ELF-1 (cell line): ENCODE measurements at regions not wholly inside any gene's neighbourhood (a gene's known extent, or its start where the extent isn't known, plus 50 kb on each side); places are given as distances from the start of the nearest gene placed in this dataset.
"Not testable (repeated sequence)": the region's sequence is repeated elsewhere in the genome, so short reads cannot be mapped to it uniquely, and the experiment has no call there.

Experiments used
- DNase-seq: peaks from one replicate; pipeline ENCODE4 v3.0.0-alpha.2; 2016; ENCODE audit warnings: low read depth, low spot score

DNA sequence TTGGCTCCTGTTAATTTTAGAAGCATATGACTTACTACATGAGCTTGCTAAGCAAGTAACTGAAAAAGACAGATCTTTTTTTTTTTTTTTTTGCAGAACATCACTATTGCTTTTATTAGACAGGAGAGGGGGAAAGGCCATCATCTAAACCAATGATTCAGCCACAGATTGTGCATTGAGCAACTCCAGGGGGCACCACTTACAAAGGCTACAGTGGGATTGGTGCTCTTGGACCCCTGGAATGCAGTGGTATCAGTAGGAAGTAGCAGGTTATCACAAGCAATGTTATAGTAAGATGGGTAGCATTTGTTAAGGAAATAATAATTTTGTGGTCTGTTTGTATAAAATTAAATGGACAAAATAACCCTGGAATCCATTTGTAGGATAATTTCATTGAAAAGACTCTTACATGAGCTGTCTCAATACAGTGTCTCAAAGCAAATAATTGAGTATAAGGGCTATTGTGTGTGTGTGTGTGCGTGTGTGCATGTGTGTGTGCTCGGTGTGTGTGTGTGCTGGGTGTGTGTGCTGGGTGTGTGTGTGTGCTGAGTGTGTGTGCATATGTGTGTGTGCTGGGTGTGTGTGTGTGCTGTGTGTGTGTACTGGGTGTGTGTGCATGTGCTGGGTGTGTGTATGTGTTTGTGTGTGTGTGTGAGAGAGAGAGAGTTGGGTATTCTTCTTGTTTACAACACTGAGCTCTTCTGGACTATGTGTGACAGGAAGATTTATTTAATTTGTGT lies 296.3 kb downstream of the PCDH7 start:
- no peak for DNase-seq

DNA sequence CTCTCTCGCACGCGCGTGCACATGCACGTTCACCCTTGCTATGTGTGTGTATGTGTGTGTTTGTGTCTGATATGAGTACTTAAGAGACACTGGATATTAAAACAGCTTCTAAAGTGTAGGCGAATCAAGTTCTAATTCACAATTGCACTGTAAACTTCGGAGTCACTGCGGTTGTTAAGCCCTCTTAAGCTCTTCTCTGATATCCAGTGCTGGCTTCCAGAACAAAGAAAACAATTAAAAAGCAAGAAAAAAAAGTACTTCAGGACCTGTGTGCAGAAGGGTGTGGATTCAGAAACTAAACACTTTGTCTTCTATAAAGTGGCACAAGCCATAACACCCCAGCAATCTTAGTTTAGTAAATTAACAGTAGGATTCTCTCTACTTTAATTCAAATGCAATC lies 300.2 kb downstream of the PCDH7 start:
- DNase-seq: no peak

DNA sequence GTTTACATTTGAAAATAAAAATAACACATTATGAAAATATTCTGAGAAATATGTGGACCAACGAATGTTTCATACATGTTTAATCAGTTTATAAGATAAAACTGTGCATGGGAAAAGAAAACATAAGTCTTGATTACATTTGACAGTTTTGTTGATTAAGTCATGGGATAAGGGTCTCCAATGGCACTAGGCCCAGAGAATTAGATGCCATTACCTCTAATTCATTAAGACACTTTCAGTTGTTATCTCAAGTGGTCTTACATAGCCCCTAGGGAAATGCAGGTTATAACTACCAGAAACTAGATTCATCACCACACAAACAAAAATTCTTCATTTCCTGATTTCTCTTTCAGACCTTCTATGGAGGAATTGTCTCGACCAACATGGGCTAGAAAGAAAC lies 300.8 kb downstream of the PCDH7 start:
- no peak for DNase-seq

DNA sequence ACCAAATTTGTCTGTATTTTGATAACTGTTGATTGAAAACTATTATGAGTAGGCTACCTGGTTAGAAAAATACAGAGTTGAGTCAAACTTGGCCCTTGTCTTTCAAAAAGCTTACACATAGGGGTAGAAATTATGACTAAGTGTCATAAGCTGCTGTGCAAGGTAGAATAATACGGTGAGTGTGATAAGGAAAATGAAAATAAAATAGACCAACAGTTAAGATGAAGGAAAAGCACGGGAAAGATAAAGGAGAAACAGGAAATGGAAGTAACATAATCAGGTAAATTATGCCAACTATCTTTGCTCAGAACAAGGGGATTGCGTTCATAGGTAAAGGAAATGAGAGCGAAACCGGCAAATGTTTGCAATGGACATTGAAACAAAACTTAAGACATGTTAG lies 302.5 kb downstream of the PCDH7 start:
- no peak for DNase-seq

DNA sequence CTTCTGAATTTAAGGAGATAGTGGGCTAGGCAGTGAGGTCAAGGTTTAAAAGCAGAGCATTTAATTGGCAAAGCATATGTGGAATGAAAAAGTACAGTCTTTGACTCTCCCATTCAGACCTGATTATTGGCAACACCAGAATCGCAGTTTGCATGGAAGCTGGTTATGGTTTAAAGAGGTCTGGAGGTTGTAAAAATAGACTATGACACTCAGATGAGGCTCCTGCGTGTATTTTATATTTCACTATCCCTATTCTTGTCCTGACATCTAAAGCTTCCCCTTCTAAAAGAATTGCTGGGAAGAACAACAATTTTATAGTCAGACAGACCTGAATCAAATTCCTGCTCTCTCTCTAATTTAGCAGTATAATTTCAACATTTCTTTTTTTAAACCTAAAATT lies 302.9 kb downstream of the PCDH7 start:
- no peak for DNase-seq

DNA sequence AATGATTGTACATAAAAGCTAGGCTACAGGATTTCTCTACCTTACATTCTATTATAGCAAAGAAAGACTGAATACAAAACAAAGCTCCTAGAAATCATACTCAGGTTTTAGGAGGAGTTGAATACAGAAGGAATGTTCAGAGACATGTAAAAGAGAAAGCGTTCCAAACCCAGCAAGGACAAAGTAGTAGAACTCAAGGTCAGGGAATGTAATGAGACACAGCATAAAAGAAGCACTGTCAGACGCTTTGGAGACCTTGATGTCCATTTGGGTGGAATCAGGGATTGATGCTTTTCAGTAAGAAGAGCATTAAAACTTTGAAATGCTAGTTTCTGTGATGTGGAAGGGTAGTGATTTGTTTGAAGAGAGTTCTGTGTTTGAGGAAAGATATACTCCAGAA lies 303.6 kb downstream of the PCDH7 start:
- no peak for DNase-seq

DNA sequence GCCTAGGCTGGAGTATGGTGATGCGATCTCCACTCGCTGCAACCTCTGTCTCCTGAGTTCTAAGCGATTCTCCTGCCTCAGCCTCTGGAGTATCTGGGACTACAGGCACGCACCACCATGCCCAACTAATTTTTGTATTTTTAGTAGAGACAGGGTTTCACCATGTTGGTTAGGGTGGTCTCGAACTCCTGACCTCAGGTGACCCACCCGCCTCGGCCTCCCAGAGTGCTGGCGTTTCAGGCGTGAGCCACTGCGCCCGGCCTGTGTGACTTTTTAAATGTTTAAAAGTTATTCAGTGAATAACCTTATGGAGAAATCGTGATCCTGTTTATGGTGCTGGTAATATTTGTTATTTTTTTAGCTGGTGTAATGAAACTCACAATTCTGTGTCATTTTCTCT lies 304.6 kb downstream of the PCDH7 start:
- not testable (repeated sequence) for DNase-seq

DNA sequence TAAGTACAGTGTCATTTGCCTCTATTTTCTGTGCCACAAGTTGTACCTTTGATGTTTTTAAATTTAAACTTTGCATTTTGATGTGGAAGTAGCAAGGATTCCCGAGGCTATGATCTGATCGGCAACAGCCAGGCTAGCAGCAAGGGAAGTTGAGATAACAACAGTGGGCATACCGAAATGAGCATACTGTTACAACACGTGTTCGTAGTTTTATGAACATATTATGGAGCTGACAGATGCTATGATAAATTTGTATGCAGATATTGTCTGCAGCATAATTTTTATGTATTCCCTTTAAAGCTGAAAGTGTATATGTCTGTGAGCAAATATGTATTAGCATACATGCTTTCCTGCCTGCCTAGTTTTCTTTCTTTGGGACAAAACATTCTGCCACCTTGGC lies 306.1 kb downstream of the PCDH7 start:
- DNase-seq: no peak

DNA sequence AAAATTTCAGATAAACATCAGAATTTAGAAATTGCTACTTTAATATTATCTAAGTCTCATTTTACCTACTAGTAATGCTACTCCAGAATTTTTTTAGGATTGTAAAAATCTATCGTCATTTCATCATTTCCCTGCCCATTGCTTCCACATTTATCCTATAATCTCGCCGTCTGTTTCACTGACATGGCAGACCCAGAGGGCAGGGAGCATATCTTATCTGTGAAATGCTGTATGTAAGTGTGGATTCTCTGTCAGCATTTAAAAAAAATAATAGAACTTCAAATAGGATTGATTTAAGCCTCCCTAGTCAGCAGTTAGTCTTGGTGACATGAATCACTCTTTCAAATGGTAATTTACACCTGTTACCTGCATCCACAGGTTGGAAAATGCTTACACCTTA lies 314.4 kb downstream of the PCDH7 start:
- no peak for DNase-seq

DNA sequence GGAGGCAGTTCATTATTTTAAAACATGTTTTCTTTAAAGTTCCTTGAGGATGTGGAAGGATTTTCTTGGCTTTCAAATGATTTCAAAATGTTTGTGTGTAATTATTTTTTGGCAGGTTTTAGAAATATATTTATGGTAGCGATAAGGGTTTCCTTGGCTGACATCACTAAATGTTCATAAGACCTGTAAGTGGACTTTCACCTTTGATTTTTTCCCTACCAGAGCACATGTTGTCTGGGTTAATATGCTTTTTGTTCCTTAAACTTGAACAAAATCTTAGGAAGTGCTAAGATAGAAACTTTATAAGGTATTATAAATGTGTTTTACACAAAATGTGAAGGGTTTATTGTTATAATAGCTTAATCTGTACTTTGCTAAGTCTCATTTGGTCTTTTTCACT lies 315.6 kb downstream of the PCDH7 start:
- DNase-seq: no peak

DNA sequence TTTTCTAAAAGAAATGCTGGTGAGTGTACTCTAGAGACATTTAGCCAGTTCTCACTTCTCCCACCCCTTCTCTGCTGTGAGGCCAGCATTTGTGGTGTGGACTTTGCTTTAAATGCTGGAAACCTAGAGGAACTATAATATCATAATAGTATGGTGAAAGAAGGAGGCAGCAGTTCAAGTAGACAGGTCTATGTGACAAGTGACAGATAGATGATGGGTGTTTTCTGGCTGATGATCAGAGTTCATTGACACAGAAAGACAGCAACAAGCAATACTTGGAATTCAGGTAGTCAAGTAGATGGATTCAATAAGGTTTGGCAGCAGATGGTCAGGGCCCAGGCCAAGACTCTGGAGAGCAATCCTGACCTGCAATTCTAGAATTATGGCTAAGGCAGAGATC lies 317.5 kb downstream of the PCDH7 start:
- DNase-seq: no peak

DNA sequence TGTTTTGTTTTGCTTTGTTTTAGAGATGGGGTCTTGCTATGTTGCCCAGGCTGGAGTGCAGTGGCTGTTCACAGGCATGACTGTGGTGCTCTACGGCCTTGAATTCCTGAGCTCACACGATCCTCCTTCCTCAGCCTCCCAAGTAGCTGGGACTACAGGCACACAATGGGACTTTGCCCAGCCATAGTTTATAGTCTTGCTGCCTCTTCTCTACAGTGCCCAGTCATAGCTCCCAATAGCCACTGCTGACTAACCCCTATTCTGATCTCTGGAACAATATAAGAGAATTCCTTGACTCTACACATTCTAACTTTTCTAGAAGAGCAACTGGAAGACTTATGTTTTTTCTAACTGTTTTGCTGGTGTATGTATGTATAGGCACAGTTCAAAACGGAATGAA lies 319.2 kb downstream of the PCDH7 start:
- no peak for DNase-seq

DNA sequence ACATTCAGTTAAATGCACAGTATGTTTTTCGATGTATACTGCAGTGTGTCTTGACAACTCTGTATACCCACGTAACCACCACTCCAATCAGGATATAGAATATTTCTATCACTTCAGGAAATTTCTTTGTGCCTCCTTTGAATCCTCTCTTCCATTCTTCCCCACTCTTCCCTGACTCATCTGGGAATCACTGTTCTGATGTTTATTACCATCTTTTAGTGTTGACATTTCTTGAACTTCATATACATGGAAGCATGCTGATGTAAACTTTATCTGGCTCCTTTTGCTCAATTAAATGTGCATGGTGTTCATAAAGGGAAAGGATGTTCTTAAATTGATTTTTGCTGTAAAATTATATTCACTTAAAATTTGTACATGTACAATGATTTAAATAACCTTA lies 319.9 kb downstream of the PCDH7 start:
- DNase-seq: no peak

DNA sequence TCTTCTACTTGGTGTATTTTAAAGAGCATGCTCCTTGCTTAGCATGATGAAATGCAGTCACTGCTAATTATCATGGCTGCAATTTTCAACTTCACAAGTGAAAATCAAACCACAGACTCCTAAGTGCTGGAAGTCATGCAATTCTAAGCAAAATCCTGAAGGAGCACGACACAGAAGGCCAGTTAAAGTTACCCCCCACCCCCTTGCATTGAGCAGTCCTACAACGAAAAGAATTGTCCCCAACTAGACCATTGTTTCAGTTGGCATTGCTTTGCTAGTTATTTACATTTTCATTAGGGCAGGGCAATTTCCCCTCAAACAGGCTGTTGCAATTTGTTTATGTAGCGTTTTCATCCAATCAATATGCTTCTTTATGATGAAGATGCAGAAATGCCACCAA lies 321.2 kb downstream of the PCDH7 start:
- DNase-seq: no peak

DNA sequence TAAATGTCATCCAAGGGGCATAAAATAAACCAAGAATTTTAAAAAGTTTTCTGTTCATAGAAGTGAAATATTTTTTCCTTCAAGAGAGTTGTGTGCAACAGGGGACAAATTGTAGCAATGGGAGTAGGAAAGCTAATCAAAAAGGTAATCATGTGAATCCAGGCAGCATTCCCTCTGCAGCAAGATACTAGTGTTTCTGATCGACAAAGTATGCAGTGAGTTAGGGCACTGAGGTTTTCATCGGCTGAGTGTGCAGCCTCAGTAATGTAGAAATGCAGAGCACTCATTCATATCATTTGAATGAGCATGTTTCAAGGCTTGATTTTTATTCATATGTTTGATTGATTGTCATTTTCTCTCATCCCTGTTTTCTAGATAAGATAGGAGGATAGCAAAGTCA lies 321.7 kb downstream of the PCDH7 start:
- no peak for DNase-seq

DNA sequence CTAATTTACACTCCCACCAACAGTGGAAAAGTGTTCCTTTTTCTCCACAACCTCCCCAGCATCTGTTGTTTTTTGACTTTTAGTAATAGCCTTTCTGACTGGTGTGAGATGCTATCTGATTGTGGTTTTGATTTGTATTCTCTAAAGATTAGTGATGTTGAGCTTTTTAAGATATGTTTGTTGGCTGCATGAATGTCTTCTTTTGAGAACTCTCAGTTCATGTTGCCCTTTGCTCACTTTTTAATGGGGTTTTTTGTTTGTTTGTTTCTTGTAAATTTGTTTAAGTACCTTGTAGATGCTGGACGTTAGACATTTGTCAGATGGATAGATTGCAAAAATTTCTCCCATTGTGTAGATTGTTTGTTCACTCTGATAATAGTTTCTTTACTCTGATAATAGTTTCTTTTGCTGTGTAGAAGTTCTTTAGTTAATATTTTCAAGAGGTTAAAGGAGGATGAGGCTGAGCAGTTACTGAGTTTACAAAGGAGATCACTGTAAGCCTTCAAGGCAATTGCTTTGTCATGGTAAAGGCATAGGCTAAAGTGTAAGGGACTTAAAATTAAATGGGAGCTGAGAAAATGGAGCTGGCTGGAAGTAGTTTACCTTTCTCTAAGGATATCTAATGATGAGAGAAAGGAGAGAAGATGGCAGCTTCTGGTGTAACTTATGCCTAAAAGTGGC lies 323.4 kb downstream of the PCDH7 start:
- no peak for DNase-seq

DNA sequence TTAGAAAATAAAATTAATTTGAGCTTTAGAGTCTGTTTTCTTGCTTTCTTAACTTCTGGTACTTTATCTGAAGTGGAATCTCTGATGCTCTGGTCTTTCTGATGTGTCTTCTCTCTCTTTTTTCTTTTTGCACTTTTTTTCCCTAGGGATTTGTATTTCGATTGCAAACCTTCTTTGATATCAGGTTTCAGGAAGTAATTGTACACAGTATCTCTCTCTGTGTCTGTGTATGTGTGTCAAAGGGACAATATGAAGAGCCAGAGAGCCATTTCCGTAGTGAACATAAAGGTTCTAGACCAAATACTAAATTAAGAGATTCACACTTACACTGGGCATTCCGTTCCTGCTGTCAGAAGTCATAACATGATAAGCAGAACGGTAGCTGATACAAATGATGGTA lies 325.0 kb downstream of the PCDH7 start:
- no peak for DNase-seq

DNA sequence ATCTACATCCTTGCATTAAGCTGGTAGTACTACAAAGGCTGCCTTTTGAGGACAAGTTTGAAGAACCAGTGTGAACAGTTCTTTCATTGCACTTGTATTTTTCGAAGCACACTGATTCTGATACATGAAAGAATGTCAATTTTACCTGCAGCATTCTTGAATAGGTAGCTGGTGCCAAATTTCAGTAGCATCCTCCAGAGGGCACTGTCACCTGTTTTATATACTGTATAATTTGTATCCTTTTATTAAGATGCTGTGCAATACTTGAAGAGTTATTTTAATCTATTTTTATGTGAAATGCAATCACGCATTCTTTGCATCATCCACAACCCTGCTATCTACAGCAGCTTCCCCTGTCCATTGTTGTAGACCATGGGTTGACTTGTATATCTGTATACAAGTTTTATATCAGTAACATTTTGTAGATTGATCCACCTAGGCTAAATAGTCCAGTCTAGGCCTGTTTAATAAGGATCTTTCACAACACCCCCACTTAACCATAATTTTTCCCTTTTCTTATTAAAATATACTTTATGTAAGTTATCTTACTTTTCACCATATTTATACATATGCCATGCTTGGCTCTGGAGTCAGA lies 325.7 kb downstream of the PCDH7 start:
- DNase-seq: no peak

DNA sequence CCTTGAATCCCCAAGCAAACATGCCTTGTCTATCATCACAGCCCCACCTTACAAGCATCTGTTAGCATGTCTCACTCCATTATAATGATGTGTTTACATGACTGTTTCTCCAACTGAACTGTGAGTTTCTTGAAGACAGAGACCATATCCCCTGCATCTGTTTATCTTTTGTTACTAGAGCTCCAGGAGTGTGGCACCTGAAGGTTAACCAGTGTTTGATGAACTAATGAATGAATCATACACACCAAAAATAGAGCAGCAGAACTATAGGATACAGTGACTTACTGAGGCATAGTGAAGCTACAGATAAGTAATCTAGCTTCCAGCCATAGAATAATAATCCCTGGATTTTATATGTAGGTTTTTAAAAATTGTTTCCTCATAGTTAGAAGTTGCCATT lies 331.0 kb downstream of the PCDH7 start:
- no peak for DNase-seq

DNA sequence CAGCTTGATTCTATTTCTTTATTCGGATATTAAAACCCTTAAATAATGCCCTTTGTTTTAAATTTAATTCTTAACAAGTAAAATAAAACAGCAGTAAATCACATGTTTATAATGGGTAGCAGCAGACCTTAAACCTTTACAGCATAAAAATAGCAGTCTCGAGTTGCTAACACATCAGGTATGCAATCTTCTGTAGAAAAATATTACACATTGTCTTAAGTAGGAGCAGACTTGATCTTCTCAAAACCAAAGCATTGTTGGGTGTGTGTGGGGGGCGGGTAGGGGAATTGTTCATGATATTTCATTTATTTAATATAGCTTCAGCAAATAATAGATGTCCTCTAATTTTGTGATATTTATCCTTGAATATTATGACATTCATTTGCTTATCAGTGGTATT lies 331.4 kb downstream of the PCDH7 start:
- no peak for DNase-seq

DNA sequence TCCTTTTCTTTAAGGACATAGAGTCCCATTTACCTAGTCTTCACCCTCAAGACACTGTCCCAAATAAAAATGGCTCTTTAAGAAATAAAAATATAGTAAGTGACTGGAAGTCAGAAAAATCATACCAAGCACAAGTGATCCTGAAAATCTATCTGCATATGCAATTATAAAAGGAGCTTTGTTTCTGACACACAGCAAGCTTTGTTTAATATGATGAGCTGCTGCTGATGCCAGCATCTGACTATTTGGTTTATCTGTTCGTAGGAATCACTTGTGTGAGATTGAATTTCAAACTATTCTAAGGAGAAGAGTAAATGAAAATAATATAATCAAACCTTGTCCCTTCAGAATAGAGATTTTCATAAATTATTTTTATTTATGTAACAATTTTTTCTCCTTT lies 332.4 kb downstream of the PCDH7 start:
- no peak for DNase-seq

DNA sequence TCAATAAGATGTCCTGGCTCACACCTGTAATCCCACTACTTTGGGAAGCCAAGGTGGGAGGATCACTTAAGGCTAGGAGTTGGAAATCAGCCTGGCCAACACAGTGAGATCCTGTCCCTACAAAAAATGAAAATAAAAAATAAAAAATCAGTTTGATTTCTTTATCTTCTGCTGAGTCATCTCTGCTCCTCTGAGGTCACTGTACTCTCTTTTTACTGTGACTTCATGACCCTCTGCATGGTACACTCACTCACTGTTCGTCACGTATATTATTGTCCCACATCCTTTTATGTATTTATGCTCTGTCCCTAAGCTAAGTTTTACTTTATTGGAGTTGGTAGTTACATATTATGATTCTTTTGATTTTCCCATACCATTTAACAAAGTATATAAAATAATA lies 333.3 kb downstream of the PCDH7 start:
- no peak for DNase-seq

DNA sequence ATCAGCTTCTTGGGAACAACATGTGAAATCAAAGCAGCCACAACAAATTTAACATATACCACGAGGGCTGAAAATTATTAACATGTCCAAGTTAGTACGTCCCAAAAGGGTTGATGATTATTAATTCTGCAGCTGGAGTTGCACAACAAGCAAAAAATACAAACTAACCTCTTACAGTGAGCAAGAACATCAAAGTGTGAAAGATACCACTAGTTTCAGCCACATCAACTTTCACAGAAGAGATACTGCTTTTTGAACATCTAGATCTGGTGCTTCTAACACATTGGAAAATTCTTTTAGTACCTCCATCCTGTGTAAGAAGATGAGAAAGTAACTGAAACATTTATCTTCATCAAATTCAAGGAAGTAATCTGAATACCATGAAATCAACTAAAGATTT lies 334.1 kb downstream of the PCDH7 start:
- DNase-seq: no peak
